HG03159 (cell line): ENCODE measurements at regions not wholly inside any gene's neighbourhood (a gene's known extent, or its start where the extent isn't known, plus 50 kb on each side); places are given as distances from the start of the nearest gene placed in this dataset.
"Not testable (repeated sequence)": the region's sequence is repeated elsewhere in the genome, so short reads cannot be mapped to it uniquely, and the experiment has no call there.

ENCODE experiments used
- ATAC-seq: cut with Tn5 transposase; IDR thresholded peaks from one replicate; pipeline ENCODE4 v1.9.1; 2021; ENCODE audit warnings: mild to moderate bottlenecking, moderate library complexity; ENCODE audit not compliant: unreplicated experiment

DNA sequence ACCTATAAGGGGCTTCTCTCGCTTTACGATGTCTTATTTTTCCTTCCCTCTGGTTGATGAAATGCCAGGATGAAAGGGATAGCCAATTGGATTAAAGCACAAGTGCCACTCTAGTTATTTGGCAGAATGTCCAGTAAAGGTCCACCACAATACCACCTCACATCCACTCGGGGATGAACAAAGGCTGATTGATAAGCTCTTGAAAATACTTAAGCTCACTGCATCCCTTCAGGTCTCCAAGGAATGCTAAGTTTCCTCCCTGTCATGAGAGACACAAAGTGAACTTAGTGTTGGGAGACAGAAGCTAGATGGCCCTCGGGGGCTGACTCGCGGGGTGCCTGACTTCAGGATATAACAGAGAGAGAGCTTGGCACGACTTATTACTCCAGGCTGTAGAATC is 185.9 kb upstream of the ZNF644 start:
- not testable (repeated sequence) for ATAC-seq

DNA sequence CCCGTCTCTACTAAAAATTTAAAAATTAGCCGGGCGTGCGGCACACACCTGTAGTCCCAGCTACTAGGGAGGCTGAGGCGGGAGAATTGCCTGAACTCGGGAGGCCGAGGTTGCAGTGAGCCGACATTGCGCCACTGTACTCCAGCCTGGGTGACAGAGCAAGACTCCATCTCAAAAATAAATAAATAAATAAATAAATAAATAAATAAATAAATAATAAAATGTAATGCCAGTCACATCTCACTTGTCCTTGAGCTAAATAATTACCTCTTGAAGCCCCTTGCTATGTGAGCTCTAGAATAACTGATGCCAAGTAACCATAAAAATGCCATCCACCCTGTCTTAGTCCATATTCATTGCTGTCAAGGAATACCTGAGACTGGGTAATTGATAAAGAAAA is 182.3 kb upstream of the ZNF644 start:
- ATAC-seq: not testable (repeated sequence)

DNA sequence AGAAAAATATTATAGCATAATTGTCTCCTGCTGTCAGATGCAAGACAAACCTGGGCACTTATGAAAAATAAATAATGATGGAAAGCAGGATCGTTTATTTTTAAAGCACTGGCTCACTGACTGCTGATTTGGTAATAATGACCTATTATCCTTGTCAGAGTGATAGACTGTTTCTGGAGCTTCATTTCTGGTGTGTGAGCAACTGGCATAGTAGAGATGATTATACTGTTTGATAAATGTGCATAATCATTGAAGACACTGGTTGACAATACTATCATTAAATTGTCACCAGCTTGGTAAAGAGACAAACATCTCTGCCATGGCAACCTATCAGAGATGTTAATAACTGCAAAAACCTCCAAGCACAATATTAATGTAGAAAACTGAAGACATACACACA is 179.9 kb upstream of the ZNF644 start:
- no peak for ATAC-seq

DNA sequence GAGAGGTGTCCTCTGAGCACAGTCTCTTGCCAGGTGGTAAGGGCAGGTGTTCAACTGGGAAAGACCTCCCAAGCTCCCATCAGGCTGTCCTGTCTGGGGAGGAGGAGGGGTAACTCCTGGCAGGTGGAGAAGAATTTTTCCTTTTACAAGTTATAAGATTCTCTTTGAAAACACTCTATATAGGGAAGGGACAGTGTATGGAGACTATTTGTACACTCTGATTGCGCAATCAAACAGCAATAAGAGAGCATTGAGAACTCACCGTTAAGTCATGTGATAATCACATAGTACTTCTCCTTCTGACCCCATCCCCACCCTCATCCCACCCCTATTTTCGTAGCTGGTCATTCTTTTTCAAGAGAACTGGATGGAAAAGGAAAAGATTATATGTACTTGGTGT is 179.3 kb upstream of the ZNF644 start:
- ATAC-seq: no peak

DNA sequence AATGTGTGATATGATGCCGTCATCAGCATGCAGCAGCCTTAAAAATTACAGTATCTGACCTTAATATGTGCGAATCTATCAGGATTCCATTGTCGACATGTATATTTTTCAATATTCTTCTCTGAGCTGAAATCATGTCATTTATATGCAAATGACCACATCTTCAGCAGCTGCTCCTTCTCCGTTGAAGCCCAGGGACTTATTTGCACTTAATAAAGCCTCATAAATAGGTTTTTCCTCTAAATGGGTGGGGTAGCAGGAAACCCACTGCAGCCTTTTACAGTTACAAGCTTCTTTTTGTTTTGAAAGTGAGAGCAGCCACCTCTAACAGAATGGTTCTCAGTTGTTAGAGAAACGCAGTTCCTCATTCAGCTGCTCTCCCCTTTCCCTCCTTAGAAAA is 178.8 kb upstream of the ZNF644 start:
- ATAC-seq: no peak

DNA sequence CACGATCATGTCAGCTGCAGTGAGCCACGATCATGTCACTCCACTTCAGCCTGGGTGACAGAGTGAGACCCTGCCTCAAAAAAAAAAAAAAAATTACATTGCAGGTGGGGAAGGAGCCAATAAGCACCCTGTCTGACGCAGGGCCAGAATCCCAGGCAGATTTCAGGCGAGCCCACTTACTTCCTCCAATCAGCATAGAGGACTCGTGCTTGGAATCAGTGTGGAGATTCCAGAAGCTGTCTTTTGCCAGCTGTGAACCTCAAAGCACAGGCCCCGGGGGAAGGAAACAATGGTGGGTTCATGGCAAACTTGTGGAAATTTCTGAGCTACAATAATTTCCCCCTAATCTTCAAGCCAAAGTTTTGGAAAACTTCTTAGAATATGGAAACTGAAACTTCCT is 178.2 kb upstream of the ZNF644 start:
- ATAC-seq: no peak

DNA sequence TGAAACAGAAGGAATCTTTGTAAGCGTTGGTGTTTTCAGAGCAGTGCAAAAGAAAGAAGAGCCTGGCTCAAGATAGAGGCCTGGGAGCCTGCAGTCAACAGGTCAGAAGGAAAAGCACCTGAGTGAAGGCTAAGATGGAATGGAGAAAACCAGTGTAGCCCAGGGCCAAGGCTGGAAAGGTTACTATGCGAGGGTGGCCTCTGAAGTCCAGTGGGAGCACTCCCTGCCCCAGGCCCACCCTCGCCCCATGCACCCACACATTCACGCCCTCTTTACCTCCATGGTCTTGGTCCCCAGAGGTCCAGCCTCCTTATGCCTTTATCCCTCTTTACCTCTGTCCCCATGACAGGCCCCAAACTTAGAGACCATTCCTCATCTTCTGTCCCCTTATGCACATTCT is 169.2 kb upstream of the ZNF644 start:
- ATAC-seq: no peak

DNA sequence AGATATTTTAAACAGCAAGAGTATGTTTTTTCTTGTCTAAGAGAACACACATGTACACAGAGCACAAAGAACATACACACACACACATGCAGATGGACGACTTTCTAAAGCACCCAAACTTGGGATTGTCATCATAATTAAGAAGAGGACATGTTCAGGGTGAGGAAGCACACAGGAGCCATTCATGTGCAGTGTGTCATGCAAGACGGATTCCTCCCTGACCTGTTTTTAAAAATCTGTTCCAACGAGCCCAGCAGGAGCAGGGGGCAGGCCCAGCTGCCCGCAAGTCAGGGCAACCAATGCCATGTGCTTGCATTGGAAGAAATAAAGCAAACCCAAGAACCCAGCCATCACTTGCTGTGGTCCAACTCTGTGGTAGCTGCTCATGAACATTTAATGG is 167.3 kb upstream of the ZNF644 start:
- no peak for ATAC-seq

DNA sequence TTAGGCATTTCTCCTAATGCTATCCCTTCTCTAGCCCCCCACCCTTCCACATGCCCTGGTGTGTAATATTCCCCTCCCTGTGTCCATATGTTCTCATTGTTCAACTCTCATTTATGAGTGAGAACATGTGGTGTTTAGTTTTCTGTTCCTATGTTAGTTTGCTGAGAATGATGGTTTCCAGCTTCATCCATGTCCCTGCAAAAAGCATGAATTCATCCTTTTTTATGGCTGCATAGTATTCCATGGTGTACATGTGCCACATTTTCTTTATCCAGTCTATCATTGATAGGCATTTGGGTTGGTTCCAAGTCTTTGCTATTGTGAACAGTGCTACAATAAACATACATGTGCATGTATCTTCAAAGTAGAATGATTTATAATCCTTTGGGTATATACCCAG is 161.0 kb upstream of the ZNF644 start:
- ATAC-seq: not testable (repeated sequence)

DNA sequence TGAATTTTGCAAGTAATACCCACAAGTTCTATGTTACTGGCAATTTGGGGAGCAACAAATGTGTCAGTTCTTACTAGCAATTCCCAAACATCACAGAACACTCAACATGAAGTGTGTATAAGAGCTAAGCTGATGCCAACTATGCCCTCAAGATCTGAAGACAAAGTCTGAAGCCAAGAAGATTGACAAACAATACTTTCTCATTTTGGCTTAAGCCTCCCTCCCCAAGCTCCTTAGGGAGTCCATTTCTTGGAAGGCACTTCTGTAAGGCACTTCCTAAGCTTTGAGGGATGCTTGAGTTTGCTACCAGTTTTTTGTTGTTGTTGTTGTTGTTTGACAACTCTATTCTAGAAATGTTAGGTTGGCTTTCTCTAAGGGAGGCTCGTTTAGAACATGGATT is 154.4 kb upstream of the ZNF644 start:
- no peak for ATAC-seq

DNA sequence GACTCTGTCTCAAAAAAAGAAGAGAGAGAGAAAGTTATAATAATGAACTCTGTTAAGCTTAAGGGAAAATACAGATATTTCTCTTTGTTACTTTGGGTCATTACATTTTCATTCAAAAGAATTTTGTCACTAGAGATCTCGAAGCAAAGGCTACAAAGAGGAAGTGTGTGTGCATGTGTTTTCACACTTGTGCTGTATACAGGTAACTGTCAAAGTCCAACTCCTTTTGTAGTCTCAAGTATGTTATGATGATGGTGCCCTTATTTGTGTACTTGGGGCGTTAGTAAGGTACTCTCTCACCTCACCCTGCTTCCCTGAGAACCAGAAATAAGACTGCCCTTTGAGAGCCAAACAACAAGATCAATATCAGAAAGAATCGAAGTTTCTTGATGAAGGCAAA is 152.9 kb upstream of the ZNF644 start:
- ATAC-seq: no peak

DNA sequence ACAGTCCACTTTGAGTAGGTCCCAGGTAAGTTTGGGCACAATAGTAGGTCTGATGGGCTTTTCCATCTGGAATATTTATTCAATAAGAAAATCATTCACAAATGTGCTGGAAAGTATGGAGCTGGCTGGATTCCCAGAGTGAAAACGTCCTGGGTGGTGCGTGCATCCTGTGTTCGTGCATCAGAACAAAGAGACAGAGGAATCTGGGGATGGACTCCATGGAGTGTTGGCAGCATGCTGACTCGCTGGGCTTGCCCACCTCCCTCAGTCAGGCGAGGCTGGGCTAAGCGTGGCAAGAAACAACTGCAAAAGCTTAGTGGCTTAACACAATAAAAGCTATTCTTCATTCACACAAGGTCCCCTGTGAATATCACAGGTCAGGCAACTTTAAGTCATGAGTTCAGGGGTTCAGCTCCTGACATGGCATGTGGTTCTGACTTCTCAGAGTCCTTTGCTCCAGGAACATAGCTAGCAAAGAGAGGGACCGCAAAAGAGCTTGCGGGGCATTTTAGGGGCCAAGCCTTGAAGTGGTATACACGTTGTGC is 151.6 kb upstream of the ZNF644 start:
- ATAC-seq: no peak

DNA sequence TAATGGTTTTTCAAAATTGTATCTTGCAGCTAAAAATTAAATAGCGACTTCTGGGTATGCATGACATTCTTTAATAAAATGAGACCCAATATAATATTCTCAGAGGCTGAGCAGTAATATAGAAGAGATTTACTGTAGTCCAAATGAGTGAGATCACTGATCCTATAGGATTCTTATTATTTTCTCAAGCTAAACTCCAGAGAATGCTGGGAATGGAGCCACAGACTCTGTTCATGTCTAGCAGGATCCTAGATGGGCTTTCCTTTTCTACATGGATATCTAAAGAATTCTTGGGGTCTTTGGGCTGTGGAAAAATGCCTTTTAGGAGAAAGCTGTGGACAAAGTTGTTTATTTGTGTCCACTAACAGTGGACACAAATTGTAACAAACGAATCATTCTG is 150.7 kb upstream of the ZNF644 start:
- ATAC-seq: no peak

DNA sequence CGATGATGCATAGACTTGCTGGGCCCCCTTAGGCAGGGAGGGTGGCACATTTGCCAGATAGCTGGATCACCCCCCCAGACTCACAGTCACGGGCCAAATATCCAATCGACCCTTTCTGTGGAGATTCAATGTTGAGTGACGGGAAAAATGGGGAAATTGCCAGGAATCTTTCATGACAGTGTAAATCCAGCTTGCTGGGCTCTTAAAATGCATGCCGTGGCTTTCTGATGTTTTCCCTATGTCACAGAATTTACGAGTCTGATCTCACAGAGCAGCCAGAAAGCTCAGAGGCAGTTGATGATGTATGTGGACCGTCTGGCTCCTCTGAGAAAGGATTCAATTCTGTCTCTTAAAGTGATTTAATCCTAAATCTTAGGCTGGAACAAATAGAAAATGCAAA is 150.1 kb upstream of the ZNF644 start:
- ATAC-seq: no peak

DNA sequence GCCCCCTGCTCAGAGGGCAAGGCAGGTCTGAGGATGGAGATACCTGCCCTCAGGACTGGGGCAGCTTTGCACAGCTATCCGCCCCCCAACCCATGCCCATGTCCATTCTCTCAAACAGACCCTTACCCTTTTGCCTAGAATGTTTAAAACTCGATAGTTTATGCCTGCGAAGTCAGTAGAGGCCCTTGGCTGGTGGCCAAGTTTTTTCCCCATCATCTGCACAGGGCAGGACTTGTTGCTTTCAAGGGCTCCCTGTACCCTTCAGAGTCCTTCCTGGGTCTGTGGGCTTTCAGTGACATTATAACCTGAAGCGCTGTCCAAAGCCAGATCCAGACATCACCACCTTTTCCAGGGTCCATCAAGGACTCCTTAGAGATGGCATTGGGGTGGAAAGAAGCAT is 148.7 kb upstream of the ZNF644 start:
- ATAC-seq: no peak

DNA sequence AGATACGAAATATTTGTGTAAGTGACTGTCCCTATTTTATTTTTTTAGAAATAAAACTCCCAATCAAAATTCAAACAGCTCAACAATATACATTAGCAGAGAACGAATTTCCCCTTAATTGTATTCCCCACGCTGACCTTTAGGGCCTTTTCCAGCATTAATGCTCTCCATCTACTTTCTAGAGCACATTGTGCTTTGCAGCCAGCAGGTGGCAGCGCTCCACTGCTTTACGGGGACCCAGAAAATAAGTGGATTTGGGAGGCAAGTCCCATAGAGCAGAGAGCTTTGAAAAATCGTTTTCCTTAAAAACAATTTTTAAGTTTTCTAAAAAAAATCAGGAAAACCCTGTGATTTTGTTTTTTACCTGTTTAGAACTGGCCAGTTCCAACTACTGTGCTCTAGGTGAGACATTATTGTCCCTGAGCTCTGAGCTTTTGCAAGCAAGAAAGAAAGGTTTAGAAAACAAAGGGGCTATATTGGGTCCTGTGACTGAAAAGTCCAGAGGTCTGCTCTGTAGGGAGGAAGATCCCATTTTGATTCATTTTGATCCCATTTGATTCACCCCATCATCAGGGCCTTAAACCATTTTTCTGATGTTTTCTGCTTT is 144.4 kb upstream of the ZNF644 start:
- peak; percentile 58 for ATAC-seq

DNA sequence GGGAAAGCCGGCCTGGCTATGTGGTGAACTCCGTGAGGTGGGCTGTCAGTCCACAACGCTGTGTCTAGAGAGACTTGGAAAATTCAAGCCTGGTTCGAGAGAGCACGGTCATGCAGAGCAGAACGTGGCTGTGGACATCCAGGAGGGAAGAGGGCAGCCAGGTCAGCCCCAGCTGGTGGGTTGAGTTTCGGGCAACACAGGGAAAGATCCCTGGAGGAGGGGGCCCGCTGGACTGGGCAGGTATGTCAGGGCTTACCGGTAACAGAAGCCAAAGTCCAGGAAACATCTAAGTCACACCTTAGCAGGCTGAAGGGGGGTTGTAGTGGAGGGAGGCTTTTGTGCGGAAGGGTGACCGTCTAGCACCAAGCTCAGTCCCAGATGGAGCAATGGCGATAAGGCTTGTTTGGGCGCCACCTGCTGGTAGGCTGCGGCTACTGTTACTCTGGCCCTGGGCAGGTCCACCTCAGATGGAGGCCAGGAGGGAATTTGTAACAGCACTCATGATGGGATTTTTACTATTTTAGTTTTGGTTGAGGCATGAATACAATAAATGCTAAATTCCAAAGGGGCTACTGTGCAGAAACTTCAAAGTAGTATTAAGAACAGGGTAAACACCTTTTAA is 143.3 kb upstream of the ZNF644 start:
- ATAC-seq: peak; percentile 90

DNA sequence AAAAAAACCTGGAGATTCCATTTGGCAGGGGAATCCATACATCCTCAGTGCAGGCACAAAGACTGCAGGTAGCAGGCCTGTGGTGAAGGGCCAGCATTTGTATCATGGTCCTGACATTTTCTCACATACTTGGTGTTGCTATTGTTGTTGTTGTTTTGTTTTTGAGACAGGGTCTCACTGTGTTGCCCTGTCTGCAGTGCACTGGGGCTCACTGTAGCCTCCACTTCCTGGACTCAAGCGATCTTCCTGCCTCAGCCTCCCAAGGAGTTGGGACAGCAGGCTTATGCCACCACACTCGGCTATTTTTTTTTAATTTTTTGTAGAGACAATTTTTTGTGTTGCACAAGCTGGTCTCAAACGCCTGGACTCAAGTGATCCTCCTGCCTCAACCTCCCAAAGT is 140.8 kb upstream of the ZNF644 start:
- no peak for ATAC-seq

DNA sequence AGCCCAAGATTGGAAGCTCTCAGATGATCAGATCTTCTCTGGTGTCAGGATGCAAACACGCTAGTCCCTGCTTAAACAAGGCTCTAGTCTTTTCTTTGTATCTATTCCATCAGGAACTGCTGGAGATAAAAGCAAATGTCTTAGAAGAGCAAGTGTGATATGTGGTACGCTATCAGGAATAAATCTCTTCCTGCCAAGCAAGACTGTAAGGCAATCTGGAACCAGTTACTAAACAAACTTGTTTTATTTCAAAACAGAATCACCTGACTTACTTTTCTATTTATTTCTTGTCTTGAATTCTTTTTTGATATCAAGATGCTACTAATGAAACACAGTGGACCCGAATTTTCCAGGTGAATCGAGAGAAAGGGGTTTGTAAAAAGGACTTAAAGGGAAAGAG is 139.9 kb upstream of the ZNF644 start:
- no peak for ATAC-seq

DNA sequence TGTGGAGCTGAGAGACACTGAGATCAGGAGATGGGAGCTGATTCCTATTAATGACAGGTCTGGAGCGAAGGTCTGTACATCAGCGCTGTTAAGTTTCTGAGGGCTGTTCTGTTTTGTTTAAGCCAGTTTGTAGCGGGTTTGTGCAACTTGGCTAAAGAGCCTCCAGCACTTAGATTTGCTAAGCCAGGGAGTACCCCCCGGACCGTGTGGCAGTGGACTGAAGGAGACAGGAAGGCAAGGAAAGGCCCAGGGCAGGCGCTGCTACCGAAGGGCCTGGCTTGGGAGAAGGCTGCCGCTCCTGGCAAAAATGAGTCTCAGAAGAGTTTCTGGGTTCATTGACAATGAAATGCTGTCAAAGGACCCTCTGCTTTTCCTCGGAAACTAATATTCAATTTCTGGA is 139.3 kb upstream of the ZNF644 start:
- no peak for ATAC-seq

DNA sequence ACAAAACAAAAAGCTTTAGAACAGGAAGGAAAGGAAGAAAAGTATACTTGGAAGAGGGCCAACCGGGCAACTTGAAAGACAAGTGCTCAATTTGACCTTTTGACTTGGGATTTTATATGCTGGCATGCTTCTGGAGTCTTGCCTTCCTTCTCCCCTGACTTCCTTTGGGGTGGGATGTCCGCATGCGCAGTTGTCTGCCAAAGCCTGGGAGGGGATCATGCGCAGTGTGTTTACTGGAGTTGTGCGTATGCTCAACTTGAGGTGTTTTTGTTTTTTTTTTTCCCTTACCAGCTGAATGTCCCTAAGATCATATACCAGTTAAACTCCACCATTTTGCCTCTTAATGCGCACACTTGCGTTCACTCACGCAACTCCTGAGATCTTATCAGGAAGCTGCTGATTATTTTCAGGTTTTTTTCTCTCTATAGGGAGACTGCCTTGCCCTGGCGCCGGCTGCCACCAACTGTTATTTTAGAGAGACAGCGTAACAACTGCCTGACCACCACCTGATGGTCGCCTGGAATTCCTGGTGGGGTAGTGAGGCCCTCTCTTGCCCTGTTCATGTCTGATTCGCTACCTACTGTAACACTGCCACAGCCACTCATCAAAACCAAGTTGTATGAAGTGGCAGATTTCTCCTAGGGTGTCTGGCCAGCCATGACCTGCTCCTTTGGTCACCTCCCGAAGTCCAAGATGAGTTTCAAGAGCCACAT is 138.7 kb upstream of the ZNF644 start:
- ATAC-seq: no peak

DNA sequence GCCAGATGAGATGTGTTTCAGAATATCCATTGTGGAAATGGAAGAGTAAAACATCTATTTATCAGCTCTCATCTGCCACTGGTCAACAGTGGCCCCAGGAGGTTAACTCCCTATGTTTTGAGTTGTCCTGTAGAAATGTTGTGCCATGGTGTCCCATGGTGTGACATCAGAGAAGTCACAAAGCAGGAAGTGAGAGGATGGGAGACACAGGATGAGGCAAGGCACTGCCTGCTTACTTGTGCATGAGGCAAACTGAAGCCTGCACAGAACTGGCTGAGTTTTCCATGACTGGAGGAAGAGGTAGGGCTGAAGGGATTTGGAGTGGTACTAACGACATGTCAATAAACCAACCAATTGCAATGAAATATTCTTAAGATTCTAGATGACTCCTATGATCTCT is 131.5 kb upstream of the ZNF644 start:
- ATAC-seq: no peak
